Ishikawa (cell line): ENCODE measurements at regions not wholly inside any gene's neighbourhood (a gene's known extent, or its start where the extent isn't known, plus 50 kb on each side); places are given as distances from the start of the nearest gene placed in this dataset.

Source experiments
- RAD21 ChIP-seq: IDR thresholded peaks from 2 replicates; pipeline ENCODE4 v1.6.1; 2012; ENCODE audit warnings: low read depth
- TF ChIP-seq, protein P1 (sequence below): IDR thresholded peaks from 2 replicates; pipeline ENCODE4 v1.6.1; 2012

- TF ChIP-seq, protein P1, sequence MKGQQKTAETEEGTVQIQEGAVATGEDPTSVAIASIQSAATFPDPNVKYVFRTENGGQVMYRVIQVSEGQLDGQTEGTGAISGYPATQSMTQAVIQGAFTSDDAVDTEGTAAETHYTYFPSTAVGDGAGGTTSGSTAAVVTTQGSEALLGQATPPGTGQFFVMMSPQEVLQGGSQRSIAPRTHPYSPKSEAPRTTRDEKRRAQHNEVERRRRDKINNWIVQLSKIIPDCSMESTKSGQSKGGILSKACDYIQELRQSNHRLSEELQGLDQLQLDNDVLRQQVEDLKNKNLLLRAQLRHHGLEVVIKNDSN = no peak
- TF ChIP-seq RAD21 = no peak
Measured at GRCh38 chr13:58594747-58595600, 963.4 kb downstream of the PCDH17 start.
